HG02943 (cell line): ENCODE measurements at regions not wholly inside any gene's neighbourhood (a gene's known extent, or its start where the extent isn't known, plus 50 kb on each side); places are given as distances from the start of the nearest gene placed in this dataset.
"Not testable (repeated sequence)": the region's sequence is repeated elsewhere in the genome, so short reads cannot be mapped to it uniquely, and the experiment has no call there.

Experiments used
- ATAC-seq: cut with Tn5 transposase; IDR thresholded peaks from one replicate; pipeline ENCODE4 v1.9.1; 2021; ENCODE audit warnings: mild to moderate bottlenecking, low read depth, moderate library complexity; ENCODE audit not compliant: unreplicated experiment

DNA sequence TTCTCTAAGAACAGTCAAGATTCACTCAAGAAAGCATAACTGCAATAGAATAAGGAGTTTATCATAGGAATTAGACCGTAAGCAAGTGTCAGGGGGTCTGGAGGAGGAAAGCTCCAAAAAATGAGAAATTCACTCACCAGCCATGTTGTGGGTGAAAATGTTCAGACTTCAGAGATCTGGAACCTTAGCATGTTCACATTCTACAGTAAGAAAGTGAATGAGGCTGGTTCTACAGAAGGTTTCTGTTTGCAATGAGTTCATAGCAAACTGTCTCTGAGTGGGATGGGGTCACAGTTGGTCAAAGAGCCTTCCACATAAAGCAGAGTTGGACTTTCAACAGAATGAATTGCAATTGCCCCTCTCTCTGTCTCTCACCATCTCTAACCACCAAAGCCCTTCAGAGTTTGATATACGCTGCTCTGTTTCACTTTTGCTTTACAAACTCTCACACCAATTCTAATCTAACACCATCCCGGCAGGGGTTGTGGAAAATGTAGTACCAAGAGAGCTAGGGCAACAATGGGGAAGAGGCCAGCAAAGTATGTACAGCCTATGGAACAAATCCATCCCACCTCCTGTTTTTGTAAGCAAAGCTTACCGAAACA is 581.8 kb upstream of the UBE2E2 start:
- no peak for ATAC-seq

DNA sequence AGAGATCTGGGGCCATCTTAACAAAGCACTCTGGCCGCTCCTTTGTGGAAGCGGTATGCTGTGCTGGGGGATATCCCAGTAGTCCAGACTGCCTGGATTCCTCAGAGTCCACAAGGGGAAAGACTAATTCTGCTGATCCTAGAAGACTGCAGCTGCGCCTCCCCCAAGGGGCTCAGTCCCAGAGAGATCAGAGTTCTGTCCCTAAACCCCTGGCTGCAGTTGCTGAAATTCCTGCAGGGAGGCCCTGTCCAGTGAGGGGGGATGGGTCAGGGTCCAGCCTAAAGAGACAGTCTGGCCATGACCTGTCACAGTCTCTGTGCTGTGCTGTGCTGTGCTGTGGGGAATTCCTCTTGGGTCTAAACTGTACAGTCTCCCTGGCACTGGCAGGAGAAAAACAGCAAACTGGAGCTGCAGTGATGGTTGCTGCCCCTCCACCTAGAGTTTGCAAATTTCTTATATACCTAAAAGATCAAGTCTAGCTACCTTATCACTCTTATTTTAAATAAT is 575.1 kb upstream of the UBE2E2 start:
- no peak for ATAC-seq

DNA sequence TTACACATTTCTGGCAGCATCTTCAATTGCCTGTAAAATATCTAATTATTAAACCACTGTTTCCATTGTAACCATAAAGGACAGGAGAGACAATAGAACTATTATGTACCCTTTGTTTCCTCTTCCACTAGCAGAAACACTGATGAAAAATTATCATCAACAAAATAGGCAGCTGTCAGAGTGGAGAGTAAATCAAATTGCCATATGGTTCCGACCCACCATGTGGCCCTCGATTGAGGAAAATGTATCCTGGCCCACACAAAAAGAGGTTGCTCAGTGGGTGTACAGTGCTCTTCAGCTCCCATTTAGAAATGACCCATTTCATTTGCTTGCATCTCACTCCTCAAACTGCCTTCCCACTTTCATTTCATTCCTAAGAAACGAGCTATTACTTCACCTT is 570.6 kb upstream of the UBE2E2 start:
- ATAC-seq, result no peak

DNA sequence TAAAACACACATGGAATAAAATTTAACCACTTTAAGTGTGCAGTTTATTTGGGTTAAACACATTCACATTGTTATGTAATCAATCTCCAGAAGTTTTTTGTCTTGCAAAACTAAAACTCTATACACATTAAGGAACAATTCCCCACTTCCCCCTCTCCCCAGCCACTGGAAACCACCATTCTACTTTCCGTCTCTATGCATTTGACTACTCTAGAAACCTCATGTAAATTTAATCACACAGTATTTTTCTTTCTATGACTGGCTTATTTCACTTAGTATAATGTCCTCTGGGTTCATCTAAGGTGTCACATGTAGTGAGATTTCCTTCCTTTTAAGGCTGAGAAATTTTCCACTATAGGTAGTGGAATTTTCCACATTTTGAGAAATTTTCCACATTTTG is 568.7 kb upstream of the UBE2E2 start:
- ATAC-seq, result no peak

GRCh38 chr3:22659651-22660475 is 543.3 kb upstream of the UBE2E2 start:
- ATAC-seq, result no peak

GRCh38 chr3:22660606-22661005 is 542.5 kb upstream of the UBE2E2 start:
- no peak for ATAC-seq

GRCh38 chr3:22661121-22661700 is 541.9 kb upstream of the UBE2E2 start:
- no peak for ATAC-seq

- ATAC-seq, result no peak
Observed at GRCh38 chr3:22665528-22665927, 537.6 kb upstream of the UBE2E2 start.

- no peak for ATAC-seq
Observed at GRCh38 chr3:22666736-22667135, 536.4 kb upstream of the UBE2E2 start.

- ATAC-seq, result no peak
Observed at GRCh38 chr3:22671848-22672247, 531.3 kb upstream of the UBE2E2 start.

DNA sequence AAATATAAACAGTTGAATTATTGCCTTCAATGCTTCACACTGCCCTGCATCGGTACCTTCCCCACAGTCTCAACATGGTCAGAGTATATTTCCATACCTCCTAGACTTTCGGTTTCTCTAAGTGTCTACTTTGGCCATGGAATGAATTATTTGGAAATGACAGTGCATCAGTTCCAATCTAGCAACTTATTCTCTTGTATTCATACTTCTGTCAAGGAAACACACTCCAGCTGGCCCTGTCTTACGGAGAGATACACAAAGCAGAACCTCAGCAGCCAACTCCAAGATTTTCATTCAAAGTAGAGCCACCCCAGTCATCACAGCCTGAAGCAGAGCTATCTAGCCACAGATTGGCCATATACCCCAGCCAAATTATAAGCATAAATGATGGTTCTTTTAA is 518.4 kb upstream of the UBE2E2 start:
- ATAC-seq, result no peak

GRCh38 chr3:22685597-22685996 is 517.5 kb upstream of the UBE2E2 start:
- ATAC-seq, result no peak

DNA sequence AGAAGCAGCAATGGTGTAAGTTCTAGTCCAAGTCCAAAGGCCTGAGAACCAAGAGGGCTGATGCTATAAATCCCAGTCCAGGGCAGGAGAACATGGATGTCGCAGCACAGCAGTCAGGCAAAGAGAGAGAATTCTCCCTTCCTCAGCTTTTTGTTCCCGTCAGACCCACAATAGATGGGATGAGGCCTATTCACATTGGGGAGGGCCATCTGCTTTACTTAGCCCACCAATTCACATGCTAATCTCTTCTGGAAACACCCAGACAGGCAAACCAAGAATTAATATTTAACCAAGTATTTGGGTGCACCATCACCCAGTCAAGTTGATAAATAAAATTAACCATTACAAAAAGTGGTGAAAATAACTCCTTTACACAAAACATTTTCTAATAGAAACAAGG is 511.7 kb upstream of the UBE2E2 start:
- ATAC-seq, result no peak

GRCh38 chr3:22691856-22692628 is 511.1 kb upstream of the UBE2E2 start:
- ATAC-seq, result no peak

GRCh38 chr3:22700876-22701275 is 502.3 kb upstream of the UBE2E2 start:
- ATAC-seq, result no peak

GRCh38 chr3:22704166-22704565 is 499.0 kb upstream of the UBE2E2 start:
- ATAC-seq, result no peak

GRCh38 chr3:22704571-22705354 is 498.4 kb upstream of the UBE2E2 start:
- ATAC-seq, result no peak

- not testable (repeated sequence) for ATAC-seq
Observed at GRCh38 chr3:22706922-22707321, 496.2 kb upstream of the UBE2E2 start.

GRCh38 chr3:22713936-22714335 is 489.2 kb upstream of the UBE2E2 start:
- no peak for ATAC-seq

DNA sequence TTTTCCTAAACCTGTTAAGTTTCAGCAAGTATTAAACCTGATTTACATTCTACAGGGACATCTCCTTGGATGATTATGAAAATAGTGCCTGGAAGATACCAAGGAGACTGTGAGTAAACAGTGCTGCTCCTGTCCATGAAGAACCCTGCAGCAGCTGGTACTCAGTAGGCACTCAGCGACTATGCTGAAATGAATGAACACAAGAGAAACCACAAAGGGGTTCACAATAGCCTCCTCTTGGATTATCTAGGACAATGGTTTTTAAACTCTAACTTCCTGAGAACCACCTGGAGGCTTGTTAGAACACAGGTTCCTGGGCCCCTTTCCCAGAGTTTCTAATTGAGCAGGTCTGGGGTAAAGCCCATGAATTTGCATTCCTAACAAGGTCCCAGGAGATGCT is 488.4 kb upstream of the UBE2E2 start:
- ATAC-seq, result no peak
